ENCODE measurements at regions not wholly inside any gene's neighbourhood (a gene's known extent, or its start where the extent isn't known, plus 50 kb on each side); places are given as distances from the start of the nearest gene placed in this dataset.
A peak's percentile ranks its signal among the peaks of the same experiment; 100 is the strongest.

- ChIA-PET CTCF (no interaction called here), POLR2A (no interaction called here)
- H3K36me3 Mint-ChIP-seq (ENCODE audit: insufficient read depth, unreplicated experiment) = peaks cover 12% of the 10 kb centered on the region
- peaks cover 13% of the 10 kb centered on the region for H3K4me1 Mint-ChIP-seq (ENCODE audit: low read depth, unreplicated experiment)
- no peak overlapping the region for H3K4me3 Mint-ChIP-seq (ENCODE audit: unreplicated experiment)
- Histone ChIP-seq H3K27me3 (replicated peaks; ENCODE audit: control insufficient read depth, insufficient read depth, low read length) (no peaks in the 10 kb centered on the region), H3K36me3 (ENCODE audit: control insufficient read depth, insufficient read depth, low read length) (no peaks in the 10 kb centered on the region), H3K9me3 (no peaks in the 10 kb centered on the region), H3K4me1 (peaks cover 11% of the 10 kb centered on the region), H3K4me3 (ENCODE audit: low read depth, low read length) (no peak overlapping the region)
- intact Hi-C loops (cut with micrococcal nuclease; ENCODE audit: unreplicated experiment) = no loop called here
- no peak for TF ChIP-seq CTCF (IDR thresholded peaks at IDR 0.05; ENCODE audit: insufficient read depth in 1 of 2, low read depth in 1 of 2, low read length in 1 of 2, severe bottlenecking in 1 of 2, unreplicated experiment in 1 of 2)
- no peak for DNase-seq
- no peaks in the 10 kb centered on the region for H3K27me3 Mint-ChIP-seq (ENCODE audit: insufficient read depth, unreplicated experiment)
- H3K27ac Mint-ChIP-seq (ENCODE audit: unreplicated experiment) = no peak overlapping the region
- no TSS peak for BruUV-seq (replicated peaks)
- H3K9me3 Mint-ChIP-seq (ENCODE audit: unreplicated experiment) = no peaks in the 10 kb centered on the region
These were observed 53.1 kb upstream of the BCO1 start for GRCh38 chr16:81185416-81185815.

GRCh38 chr16:81181013-81181720 is 57.3 kb upstream of the BCO1 start:
- peak overlapping the region; percentile 95 for H3K27ac Mint-ChIP-seq (ENCODE audit: unreplicated experiment)

GRCh38 chr16:81180578-81180977 is 57.9 kb upstream of the BCO1 start:
- peak overlapping the region; percentile 95 for H3K27ac Mint-ChIP-seq (ENCODE audit: unreplicated experiment)

More at GRCh38 chr16:81181013-81181720, 57.3 kb upstream of the BCO1 start:
- Histone ChIP-seq H3K4me1 (peaks cover 12% of the 10 kb centered on the region), H3K27me3 (replicated peaks; ENCODE audit: control insufficient read depth, insufficient read depth, low read length) (no peaks in the 10 kb centered on the region), H3K9me3 (no peaks in the 10 kb centered on the region), H3K36me3 (ENCODE audit: control insufficient read depth, insufficient read depth, low read length) (no peaks in the 10 kb centered on the region), H3K4me3 (ENCODE audit: low read depth, low read length) (no peak overlapping the region)
- ChIA-PET CTCF (interaction anchor here (0.5 to 1.1 kb wide), 3 partner anchors 37 to 195 kb away, joined by 4 to 6 read pairs (median 4); no protein-coding TSS in a partner anchor), POLR2A (interaction anchor here (0.6 to 0.7 kb wide), 2 partner anchors 103 to 133 kb away, joined by 3 to 23 read pairs; partner anchors contain the start of gene GAN)
- TF ChIP-seq CTCF (IDR thresholded peaks at IDR 0.05; ENCODE audit: insufficient read depth in 1 of 2, low read depth in 1 of 2, low read length in 1 of 2, severe bottlenecking in 1 of 2, unreplicated experiment in 1 of 2) = no peak
- DNase-seq = peak; percentile 91 to 96
- Mint-ChIP-seq H3K4me3 (ENCODE audit: unreplicated experiment) (peak overlapping the region; percentile 64), H3K27me3 (ENCODE audit: insufficient read depth, unreplicated experiment) (no peaks in the 10 kb centered on the region), H3K4me1 (ENCODE audit: low read depth, unreplicated experiment) (peaks cover 15% of the 10 kb centered on the region), H3K36me3 (ENCODE audit: insufficient read depth, unreplicated experiment) (peaks cover 12% of the 10 kb centered on the region), H3K9me3 (ENCODE audit: unreplicated experiment) (no peaks in the 10 kb centered on the region)
- intact Hi-C loops (cut with micrococcal nuclease; ENCODE audit: unreplicated experiment) = no loop called here
- no TSS peak for BruUV-seq (replicated peaks)

More at GRCh38 chr16:81180578-81180977, 57.9 kb upstream of the BCO1 start:
- TF ChIP-seq CTCF (IDR thresholded peaks at IDR 0.05; ENCODE audit: insufficient read depth in 1 of 2, low read depth in 1 of 2, low read length in 1 of 2, severe bottlenecking in 1 of 2, unreplicated experiment in 1 of 2) = no peak
- ChIA-PET POLR2A (interaction anchor here (0.6 kb wide), 1 partner anchor 103 kb away, joined by 3 read pairs; no protein-coding TSS in a partner anchor), CTCF (no interaction called here)
- Mint-ChIP-seq H3K36me3 (ENCODE audit: insufficient read depth, unreplicated experiment) (peaks cover 12% of the 10 kb centered on the region), H3K27me3 (ENCODE audit: insufficient read depth, unreplicated experiment) (no peaks in the 10 kb centered on the region), H3K4me1 (ENCODE audit: low read depth, unreplicated experiment) (peaks cover 18% of the 10 kb centered on the region), H3K9me3 (ENCODE audit: unreplicated experiment) (no peaks in the 10 kb centered on the region), H3K4me3 (ENCODE audit: unreplicated experiment) (no peak overlapping the region)
- intact Hi-C loops (cut with micrococcal nuclease; ENCODE audit: unreplicated experiment) = no loop called here
- BruUV-seq (replicated peaks) = TSS peak; percentile 72
- no peak for DNase-seq
- H3K9me3 ChIP-seq = no peaks in the 10 kb centered on the region
- H3K4me1 ChIP-seq = peaks cover 13% of the 10 kb centered on the region
- no peaks in the 10 kb centered on the region for H3K36me3 ChIP-seq (ENCODE audit: control insufficient read depth, insufficient read depth, low read length)
- H3K27me3 ChIP-seq (replicated peaks; ENCODE audit: control insufficient read depth, insufficient read depth, low read length) = no peaks in the 10 kb centered on the region
- H3K4me3 ChIP-seq (ENCODE audit: low read depth, low read length) = no peak overlapping the region

Data from Caco-2 (cell line).